ENCODE measurements at regions not wholly inside any gene's neighbourhood (a gene's known extent, or its start where the extent isn't known, plus 50 kb on each side); places are given as distances from the start of the nearest gene placed in this dataset.
"Not testable (repeated sequence)": the region's sequence is repeated elsewhere in the genome, so short reads cannot be mapped to it uniquely, and the experiment has no call there.

- no peak for DNase-seq (ENCODE audit: low read depth)
Measured at GRCh38 chr20:52098186-52098585, 93.4 kb downstream of the ZFP64 start.

- no peak for DNase-seq (ENCODE audit: low read depth)
Measured at GRCh38 chr20:52096117-52096516, 95.5 kb downstream of the ZFP64 start.

DNA sequence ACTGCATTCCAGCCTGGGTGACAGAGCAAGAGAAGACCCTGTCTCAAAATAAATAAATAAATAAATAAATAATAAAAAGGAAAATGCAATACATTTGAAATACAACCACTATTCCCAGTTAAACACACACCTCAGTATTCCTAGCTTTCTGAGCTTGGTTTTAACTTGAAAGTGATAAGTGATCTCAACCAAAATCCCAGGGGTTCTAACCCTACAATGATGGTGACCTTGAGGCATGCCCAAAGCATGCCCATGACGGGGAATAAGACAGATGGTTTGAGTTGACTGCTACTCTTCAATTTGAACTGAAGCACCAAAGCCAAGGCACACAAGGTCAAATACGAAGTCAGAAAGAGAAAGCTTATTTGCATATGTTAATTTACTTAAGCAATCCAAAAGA is 96.9 kb downstream of the ZFP64 start:
- no peak for DNase-seq (ENCODE audit: low read depth)

DNA sequence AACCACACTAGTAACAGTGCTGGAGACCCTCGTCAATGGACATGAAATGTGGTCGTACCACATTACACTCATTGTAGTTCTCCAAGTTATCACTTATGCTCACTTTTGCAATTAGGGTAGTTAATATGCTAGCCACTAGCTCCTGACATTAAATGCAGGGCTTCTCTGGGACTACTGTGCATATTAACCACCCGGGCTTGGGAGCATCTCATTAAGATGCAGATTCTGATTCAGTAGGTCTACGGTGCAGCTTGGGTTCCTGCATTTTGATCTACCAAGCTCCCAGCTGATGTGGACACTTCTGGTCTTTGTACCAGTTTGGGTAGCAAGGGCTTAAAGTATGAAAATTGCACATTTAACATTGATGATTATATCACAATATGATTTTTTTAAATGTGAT is 98.0 kb downstream of the ZFP64 start:
- DNase-seq (ENCODE audit: low read depth) = no peak

GRCh38 chr20:52090035-52090434 is 101.5 kb downstream of the ZFP64 start:
- no peak for DNase-seq (ENCODE audit: low read depth)

GRCh38 chr20:52087471-52087870 is 104.1 kb downstream of the ZFP64 start:
- no peak for DNase-seq (ENCODE audit: low read depth)

- no peak for DNase-seq (ENCODE audit: low read depth)
Measured at GRCh38 chr20:52086878-52087277, 104.7 kb downstream of the ZFP64 start.

GRCh38 chr20:52084727-52085126 is 106.9 kb downstream of the ZFP64 start:
- no peak for DNase-seq (ENCODE audit: low read depth)

- no peak for DNase-seq (ENCODE audit: low read depth)
Measured at GRCh38 chr20:52083627-52084232, 107.8 kb downstream of the ZFP64 start.

DNA sequence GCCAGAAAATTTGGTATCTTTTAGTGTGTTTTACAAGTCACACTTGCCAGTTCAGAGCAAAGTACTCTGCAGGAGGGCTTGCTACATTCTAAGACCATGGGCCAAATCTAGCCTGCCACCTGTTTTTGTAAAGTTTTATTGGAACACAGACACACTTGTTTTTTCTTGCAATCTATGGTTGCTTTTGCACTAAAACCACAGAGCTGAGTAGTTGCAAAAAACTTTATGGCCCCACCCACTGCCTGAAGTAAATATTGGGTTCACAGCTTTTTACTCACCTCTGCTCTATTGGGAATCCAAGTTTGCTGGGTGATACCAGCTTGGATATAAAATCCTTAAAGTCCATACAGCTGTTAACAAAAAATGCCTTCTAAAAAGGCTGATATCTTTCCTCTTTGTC is 109.0 kb downstream of the ZFP64 start:
- DNase-seq (ENCODE audit: low read depth) = no peak

GRCh38 chr20:52081791-52082190 is 109.8 kb downstream of the ZFP64 start:
- DNase-seq (ENCODE audit: low read depth) = no peak

- no peak for DNase-seq (ENCODE audit: low read depth)
Measured at GRCh38 chr20:52081066-52081465, 110.5 kb downstream of the ZFP64 start.

DNA sequence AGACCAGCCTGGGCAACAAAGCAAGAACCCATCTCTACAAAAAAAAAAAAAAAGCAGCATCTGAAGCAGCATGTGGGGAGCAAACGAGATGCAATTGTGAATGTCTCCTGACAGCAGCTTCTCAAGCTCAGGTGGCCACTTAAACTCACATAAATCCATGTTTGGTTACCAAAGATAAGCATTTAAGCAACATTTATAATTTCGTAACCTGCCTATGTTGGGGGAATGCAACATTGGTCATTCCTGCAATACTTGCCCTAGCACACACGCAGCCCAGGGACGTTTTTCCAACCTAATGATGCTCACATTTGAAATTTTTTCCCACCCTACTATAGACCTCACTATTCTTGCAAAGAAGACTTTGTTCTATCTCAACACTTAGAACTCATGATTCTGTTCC is 113.3 kb downstream of the ZFP64 start:
- no peak for DNase-seq (ENCODE audit: low read depth)

- DNase-seq (ENCODE audit: low read depth) = no peak
Measured at GRCh38 chr20:52076164-52076563, 115.4 kb downstream of the ZFP64 start.

DNA sequence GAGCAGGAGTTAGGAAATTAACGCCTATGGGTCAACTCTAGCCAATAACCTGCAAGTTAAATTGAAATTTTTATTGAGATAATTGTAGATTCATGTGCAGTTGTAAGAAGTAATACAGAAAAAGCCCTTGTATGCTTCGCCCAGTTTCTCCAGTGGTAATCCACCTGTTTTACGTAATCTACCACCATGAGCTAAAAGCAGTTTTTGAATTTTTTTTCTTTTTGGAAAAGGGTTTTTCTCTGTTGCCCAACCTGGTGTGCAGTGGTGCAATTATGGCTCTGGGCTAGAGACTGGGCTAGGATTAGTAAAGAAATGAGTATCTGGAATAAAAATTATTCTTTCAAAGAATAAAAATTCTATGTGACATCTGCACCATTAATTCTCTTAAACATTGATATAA is 116.2 kb downstream of the ZFP64 start:
- DNase-seq (ENCODE audit: low read depth) = no peak

GRCh38 chr20:52071136-52071535 is 120.4 kb downstream of the ZFP64 start:
- no peak for DNase-seq (ENCODE audit: low read depth)

GRCh38 chr20:52064931-52065330 is 126.6 kb downstream of the ZFP64 start:
- no peak for DNase-seq (ENCODE audit: low read depth)

DNA sequence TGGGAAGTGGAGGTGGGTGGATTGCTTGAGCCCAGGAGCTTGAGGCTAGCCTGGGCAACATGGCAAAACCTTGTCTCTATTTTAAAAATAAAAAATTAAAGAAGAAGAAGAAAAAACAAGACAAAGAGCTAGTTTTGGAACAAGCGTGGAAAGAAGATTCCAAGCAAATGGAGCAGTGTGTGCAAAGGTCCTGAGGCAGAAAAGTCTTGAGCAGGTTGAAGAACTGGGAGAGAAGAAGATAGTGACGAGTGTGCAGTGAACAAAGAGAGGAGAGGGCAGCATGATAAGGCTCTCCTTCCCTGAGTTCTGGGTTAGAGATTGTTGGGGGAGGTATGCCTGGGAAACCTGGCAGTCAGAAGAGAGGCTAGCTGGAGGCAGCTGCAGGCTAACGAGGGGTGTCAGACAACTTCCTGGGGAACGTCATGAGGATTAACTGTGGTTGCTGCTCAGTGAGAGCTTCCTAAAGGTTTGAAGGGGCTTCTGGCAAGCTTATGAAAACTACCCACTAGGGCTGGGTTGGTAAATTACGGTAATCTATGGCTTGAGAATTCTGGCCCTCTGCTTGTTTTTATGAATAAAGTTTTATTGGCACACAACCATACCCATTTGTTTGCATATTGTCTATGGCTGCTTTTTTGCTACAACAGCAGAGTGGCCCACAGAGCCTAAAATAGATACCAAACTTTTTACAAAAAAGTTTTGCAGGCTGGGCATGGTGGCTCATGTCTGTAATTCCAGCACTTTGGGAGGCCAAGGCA is 128.9 kb downstream of the ZFP64 start:
- no peak for DNase-seq (ENCODE audit: low read depth)

DNA sequence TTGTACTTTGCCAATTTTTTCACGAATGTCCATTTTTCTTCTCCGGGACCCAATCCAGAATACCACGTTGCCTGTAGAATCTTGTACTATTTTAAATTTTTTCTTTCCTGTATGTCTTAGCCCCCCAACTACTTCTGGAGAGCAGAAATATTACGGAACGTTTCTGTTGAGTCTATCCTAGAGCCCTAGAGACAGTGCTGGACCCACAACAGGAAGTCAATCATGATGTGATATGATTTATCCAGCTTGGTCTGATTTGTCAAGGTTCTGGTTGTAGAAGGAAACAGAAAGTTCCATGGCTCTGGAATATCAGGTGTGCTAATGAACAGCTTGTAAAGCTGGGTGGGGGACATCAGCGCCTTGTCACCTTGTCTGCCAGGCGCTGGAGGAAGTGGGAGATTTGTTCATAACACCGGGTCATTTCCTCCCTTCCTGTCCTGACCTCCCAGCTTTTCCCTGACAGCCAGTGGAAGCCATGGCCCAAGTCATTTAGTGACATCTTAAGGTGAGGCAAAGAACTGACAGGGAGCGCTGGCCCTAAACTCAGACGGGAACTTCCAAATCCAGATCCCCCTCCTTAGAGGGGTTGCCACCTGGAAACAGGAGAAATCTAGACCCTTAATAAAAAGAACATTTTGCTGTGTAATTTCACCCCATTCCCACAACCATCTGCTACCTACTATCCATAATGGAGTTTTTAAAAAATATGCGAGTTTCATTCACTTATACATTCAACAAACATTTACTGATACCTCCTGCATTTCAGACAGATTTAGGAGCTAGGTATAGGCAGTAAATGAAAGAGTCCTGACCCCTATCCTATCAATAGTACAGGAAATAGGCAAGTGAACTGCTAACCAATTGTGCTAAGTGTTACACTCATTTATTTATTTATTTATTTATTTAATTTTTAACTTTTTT is 130.5 kb downstream of the ZFP64 start:
- no peak for DNase-seq (ENCODE audit: low read depth)

GRCh38 chr20:52057133-52057532 is 134.4 kb downstream of the ZFP64 start:
- DNase-seq (ENCODE audit: low read depth) = not testable (repeated sequence)

DNA sequence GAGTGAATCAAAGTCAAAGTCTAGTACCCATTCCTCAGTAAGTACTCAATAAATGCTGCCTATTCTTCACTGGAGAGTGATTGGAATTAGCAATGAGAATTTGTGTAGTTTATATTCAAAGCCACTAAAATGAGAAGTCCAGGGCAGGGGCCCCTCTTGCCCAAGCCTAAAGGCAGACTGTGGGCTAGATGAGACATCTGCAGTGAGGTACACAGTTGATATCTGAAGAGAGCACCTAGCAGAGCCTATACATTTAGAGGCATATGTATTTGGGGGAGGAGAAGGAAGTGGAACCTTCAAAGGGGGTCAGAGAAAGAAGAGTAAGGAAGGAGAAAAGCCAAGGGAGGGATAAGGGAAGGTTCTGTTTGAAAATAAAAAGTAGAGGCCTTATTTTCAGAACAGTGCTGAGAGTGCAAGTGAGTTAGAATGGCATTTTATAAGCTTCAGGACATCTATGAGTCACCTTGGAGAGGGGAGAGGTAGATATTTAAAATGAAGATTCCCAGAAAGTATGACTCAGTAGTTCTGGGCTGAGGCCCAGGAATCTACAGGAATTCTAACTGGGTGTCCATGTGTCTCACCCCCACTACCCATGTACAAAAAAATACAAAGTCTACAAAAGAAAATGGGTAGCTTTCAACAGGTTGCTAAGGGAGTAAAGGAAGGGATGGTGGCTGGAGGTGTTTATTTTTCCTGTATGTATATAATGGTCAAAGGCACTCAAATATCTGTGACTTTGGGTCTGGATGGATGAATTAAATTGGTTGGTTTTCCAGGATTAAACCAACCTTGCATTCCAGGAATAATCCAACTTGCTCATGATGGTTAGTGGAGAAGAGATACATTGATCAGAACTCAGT is 135.1 kb downstream of the ZFP64 start:
- no peak for DNase-seq (ENCODE audit: low read depth)

DNA sequence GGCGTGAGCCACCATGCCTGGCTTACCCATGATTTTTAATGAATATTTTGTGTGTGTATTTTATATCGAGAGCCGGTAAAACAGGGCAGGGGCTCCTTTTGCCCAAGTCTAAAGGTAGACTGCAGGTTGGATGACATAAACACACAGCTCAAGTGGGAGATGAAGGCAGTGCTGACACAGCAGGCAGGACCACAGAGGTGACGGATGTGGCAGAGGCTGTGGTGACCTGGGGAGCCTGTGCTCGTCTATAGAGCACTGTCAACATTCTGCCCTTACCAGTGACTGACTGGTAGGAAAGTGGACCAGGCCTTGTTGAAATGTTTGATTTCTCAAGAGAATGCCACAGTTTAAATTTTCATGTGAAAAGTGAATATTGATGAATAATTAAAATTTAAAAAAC is 137.5 kb downstream of the ZFP64 start:
- DNase-seq (ENCODE audit: low read depth) = peak; percentile 9

All from stimulated activated CD8-positive, alpha-beta memory T cell treated with anti-CD3 and anti-CD28 coated beads, Interleukin-12 subunit alpha, Interleukin-12 subunit beta, amount 100 ng/mL, for 4 hours (primary cell).